H1 (cell line): ENCODE measurements at regions not wholly inside any gene's neighbourhood (a gene's known extent, or its start where the extent isn't known, plus 50 kb on each side); places are given as distances from the start of the nearest gene placed in this dataset.

ENCODE experiments used
- CTCF ChIA-PET: fragments of 300-600 bp; sonication (Branson Sonifier 250); formaldehyde crosslinking; loops from one replicate; lab custom pipeline; 2021; ENCODE audit not compliant: partially characterized antibody; lab: Charles Lee
- POLR2A ChIA-PET: fragments of 300-600 bp; sonication (Branson Sonifier 250); formaldehyde crosslinking; loops from one replicate; lab custom pipeline; 2021; ENCODE audit warnings: inconsistent platforms; ENCODE audit not compliant: partially characterized antibody; lab: Charles Lee
- DNase-seq, 2 experiments: peaks; one replicate each; pipeline versions ENCODE4 v3.0.0 to v3.0.0-alpha.2; 2010 to 2022; ENCODE audit warnings: low spot score in 2 of 2, low read depth in 1 of 2, mixed read lengths in 1 of 2
- FAIRE-seq: peaks from 2 replicates; lab custom pipeline; 2011; peaks lifted over from hg19 to GRCh38; lab: Jason Lieb, UNC
- H2AFZ ChIP-seq: 2 replicates; pipeline ENCODE4 v1.8.1; 2012; ENCODE audit warnings: low read length, inconsistent platforms
- H2AK5ac ChIP-seq: 2 replicates; pipeline ENCODE4 v1.6.1; 2013; ENCODE audit warnings: low read depth, low read length
- H2BK120ac ChIP-seq: replicated peaks from 2 replicates; pipeline ENCODE3; 2013; ENCODE audit warnings: low read depth, low read length, inconsistent platforms
- H2BK12ac ChIP-seq: 2 replicates; pipeline ENCODE4 v1.6.1; 2013; ENCODE audit warnings: low read depth, low read length
- H2BK15ac ChIP-seq: 2 replicates; pipeline ENCODE4 v1.6.1; 2013; ENCODE audit warnings: low read length
- H2BK20ac ChIP-seq: 2 replicates; pipeline ENCODE4 v1.6.1; 2013; ENCODE audit warnings: low read length
- H2BK5ac ChIP-seq: 2 replicates; pipeline ENCODE4 v1.6.1; 2013; ENCODE audit warnings: low read depth, low read length
- H3K14ac ChIP-seq: 2 replicates; pipeline ENCODE4 v1.6.1; 2013; ENCODE audit warnings: inconsistent platforms; ENCODE audit not compliant: insufficient read length
- H3K18ac ChIP-seq: 2 replicates; pipeline ENCODE4 v1.6.1; 2013; ENCODE audit warnings: low read length; ENCODE audit errors: extremely low read depth
- H3K23ac ChIP-seq: 2 replicates; pipeline ENCODE4 v1.6.1; 2013; ENCODE audit warnings: inconsistent platforms; ENCODE audit not compliant: insufficient read length
- H3K23me2 ChIP-seq: 2 replicates; pipeline ENCODE4 v1.6.1; 2013; ENCODE audit warnings: low read depth, low read length
- H3K27ac ChIP-seq: 2 replicates; pipeline ENCODE4 v1.6.1; 2011; ENCODE audit warnings: low read depth, low read length, inconsistent platforms
- H3K27me3 ChIP-seq, 4 experiments: replicated peaks in 1 of 4; 1 replicate in 1 of 4; 2 replicates in 3 of 4; pipeline versions ENCODE4 v1.6.1 to v1.8.1; 2011 to 2013; ENCODE audit warnings: low read length in 3 of 4, mild to moderate bottlenecking in 3 of 4, inconsistent platforms in 2 of 4, mixed read lengths in 2 of 4, moderate library complexity in 1 of 4; ENCODE audit not compliant: control insufficient read depth in 3 of 4, insufficient read depth in 3 of 4; ENCODE audit errors: extremely low read depth in 1 of 4
- H3K36me3 ChIP-seq, 4 experiments: 2 replicates each; pipeline versions ENCODE4 v1.6.1 to v1.8.1; 2011 to 2013; ENCODE audit warnings: mild to moderate bottlenecking in 4 of 4, low read length in 3 of 4, moderate library complexity in 2 of 4, control low read depth in 1 of 4, inconsistent platforms in 1 of 4; ENCODE audit not compliant: insufficient read depth in 4 of 4, control insufficient read depth in 2 of 4
- H3K4ac ChIP-seq: replicated peaks from 2 replicates; pipeline ENCODE3; 2013; ENCODE audit warnings: low read length, low read depth, mixed read lengths, inconsistent platforms; ENCODE audit not compliant: insufficient read length
- H3K4me1 ChIP-seq, 4 experiments: replicated peaks in 1 of 4; 1 replicate in 1 of 4; 2 replicates in 3 of 4; pipeline versions ENCODE4 v1.6.1 to v1.8.1; 2011 to 2013; ENCODE audit warnings: low read length in 3 of 4, inconsistent platforms in 2 of 4, mixed read lengths in 1 of 4; ENCODE audit not compliant: insufficient read depth in 4 of 4, control insufficient read depth in 3 of 4
- H3K4me2 ChIP-seq, 2 experiments: 2 replicates each; pipeline versions ENCODE4 v1.6.1 to v1.8.1; 2011 to 2013; ENCODE audit warnings: low read depth in 2 of 2, low read length in 2 of 2, control low read depth in 1 of 2, inconsistent platforms in 1 of 2, mild to moderate bottlenecking in 1 of 2; ENCODE audit not compliant: insufficient read depth in 1 of 2
- H3K4me3 ChIP-seq, 4 experiments: fragments of 200-600, 300-600 bp in 1 of 4; sonication (generic), shearing (Covaris generic), sonication (Bioruptor Twin) in 1 of 4; 2 replicates each; pipeline versions ENCODE4 v1.5.1 to v1.8.1; 2011 to 2016; ENCODE audit warnings: low read length in 4 of 4, low read depth in 3 of 4, control low read depth in 2 of 4, inconsistent platforms in 2 of 4, mild to moderate bottlenecking in 2 of 4, mixed read lengths in 1 of 4, moderate library complexity in 1 of 4; ENCODE audit not compliant: insufficient read depth in 2 of 4; ENCODE audit errors: extremely low read depth in 1 of 4
- H3K56ac ChIP-seq: replicated peaks from 2 replicates; pipeline ENCODE3; 2013; ENCODE audit warnings: low read depth, mild to moderate bottlenecking, mixed read lengths, low read length, inconsistent platforms; ENCODE audit not compliant: insufficient read length
- H3K79me1 ChIP-seq: 2 replicates; pipeline ENCODE4 v1.6.1; 2013; ENCODE audit warnings: low read depth, low read length, control low read depth
- H3K79me2 ChIP-seq, 2 experiments: 2 replicates each; pipeline versions ENCODE4 v1.6.1 to v1.8.1; 2012 to 2013; ENCODE audit warnings: low read length in 2 of 2, mild to moderate bottlenecking in 2 of 2, inconsistent platforms in 1 of 2; ENCODE audit not compliant: insufficient read depth in 2 of 2, control insufficient read depth in 1 of 2
- H3K9ac ChIP-seq, 4 experiments: replicated peaks in 1 of 4; 1 replicate in 1 of 4; 2 replicates in 3 of 4; pipeline versions ENCODE4 v1.6.1 to v1.8.1; 2011 to 2013; ENCODE audit warnings: low read depth in 3 of 4, low read length in 3 of 4, control low read depth in 2 of 4, mild to moderate bottlenecking in 2 of 4, moderate library complexity in 2 of 4, inconsistent platforms in 1 of 4; ENCODE audit errors: extremely low read depth in 1 of 4
- H3K9me3 ChIP-seq, 2 experiments: 2 replicates each; pipeline versions ENCODE4 v1.6.1 to v1.8.1; 2012 to 2013; ENCODE audit warnings: mild to moderate bottlenecking in 2 of 2, moderate library complexity in 2 of 2, control low read depth in 1 of 2, inconsistent platforms in 1 of 2, low read depth in 1 of 2, low read length in 1 of 2, mixed read lengths in 1 of 2; ENCODE audit not compliant: insufficient read depth in 2 of 2
- H4K20me1 ChIP-seq, 2 experiments: replicated peaks in 1 of 2; 2 replicates each; pipeline versions ENCODE3 to v1.8.1; 2011 to 2013; ENCODE audit warnings: inconsistent platforms in 2 of 2, low read length in 2 of 2, mild to moderate bottlenecking in 1 of 2; ENCODE audit not compliant: insufficient read depth in 2 of 2, control insufficient read depth in 1 of 2
- H4K5ac ChIP-seq: 2 replicates; pipeline ENCODE4 v1.6.1; 2013; ENCODE audit warnings: low read length, low read depth, mixed read lengths, inconsistent platforms; ENCODE audit not compliant: insufficient read length
- H4K8ac ChIP-seq: 2 replicates; pipeline ENCODE4 v1.8.0; 2013; ENCODE audit warnings: mild to moderate bottlenecking, moderate library complexity, low read length, inconsistent platforms; ENCODE audit not compliant: insufficient read depth; ENCODE audit errors: extremely low read depth
- H4K91ac ChIP-seq: replicated peaks from 2 replicates; pipeline ENCODE3; 2013; ENCODE audit warnings: low read length, mixed read lengths, inconsistent platforms; ENCODE audit not compliant: insufficient read length
- CHD2 ChIP-seq: IDR thresholded peaks from 2 replicates; pipeline ENCODE4 v1.6.1; 2012; ENCODE audit warnings: low read length, improper control_type of control experiment
- CTCF ChIP-seq, 3 experiments: IDR thresholded peaks; 1 replicate in 2 of 3; 2 replicates in 1 of 3; pipeline versions ENCODE4 v1.5.1 to v1.6.1; 2011; ENCODE audit warnings: low read length in 3 of 3, mild to moderate bottlenecking in 3 of 3, inconsistent platforms in 2 of 3, low read depth in 1 of 3, moderate library complexity in 1 of 3; ENCODE audit not compliant: insufficient read depth in 1 of 3; ENCODE audit errors: control extremely low read depth in 1 of 3
- WGBS, 2 experiments: shearing (Covaris generic) in 1 of 2; methylation state at CpG; one replicate each; pipeline versions ENCODE4 v1.1.6 to v1.1.7; 2013 to 2015; ENCODE audit warnings: low lambda C conversion rate in 2 of 2, mixed read lengths in 2 of 2, inconsistent platforms in 1 of 2, low coverage in 1 of 2, missing lambda C conversion rate in 1 of 2; ENCODE audit not compliant: insufficient replicate concordance in 2 of 2, insufficient coverage in 1 of 2, insufficient read length in 1 of 2; ENCODE audit errors: extremely low coverage in 1 of 2, missing lambda C conversion rate in 1 of 2; 5-methylcytosine and 5-hydroxymethylcytosine counted together

DNA sequence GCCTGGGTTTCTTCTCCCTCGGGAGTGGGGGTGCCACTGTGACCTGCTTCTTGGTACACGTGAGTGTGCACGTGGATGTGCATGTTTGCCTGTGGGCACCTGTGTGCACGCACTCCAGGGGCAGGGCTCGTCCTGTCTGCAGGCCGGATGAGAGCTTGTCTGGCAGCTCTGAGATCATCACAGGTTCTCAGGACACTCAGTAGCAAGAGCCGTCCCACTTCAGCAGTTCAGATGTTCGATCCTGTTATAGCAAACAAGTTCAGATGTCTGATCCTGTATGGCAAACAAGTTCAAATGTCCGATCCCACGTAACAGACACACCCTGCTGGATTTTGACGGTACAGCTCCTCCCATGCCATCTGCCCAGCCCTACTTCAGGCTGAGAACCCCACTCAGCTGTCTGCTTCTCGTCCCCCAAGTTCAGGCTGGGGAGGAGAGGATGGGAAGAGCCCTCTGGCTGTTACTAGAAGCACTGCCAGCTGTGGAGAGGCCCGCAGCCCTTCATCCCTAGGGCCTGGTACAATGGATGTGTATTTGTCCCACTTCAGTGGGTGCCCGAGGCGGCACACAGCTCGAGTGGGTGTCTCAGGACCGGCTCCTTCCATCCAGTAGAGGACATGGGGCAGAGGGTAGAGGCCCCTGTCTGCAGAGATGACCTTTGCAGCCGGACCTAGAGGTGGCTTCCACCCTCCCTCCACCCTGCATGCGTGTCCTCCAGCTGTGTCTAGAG is 1126.9 kb downstream of the BRD1 start:
- ChIA-PET CTCF (interaction anchor here (0.5 to 1.2 kb wide), 5 partner anchors 9 to 52 kb away, joined by 3 read pairs; no protein-coding TSS in a partner anchor), POLR2A (no interaction called here)
- Histone ChIP-seq H3K18ac (no peak overlapping the region; the same call in 1 of the 2 replicates), H2BK120ac (no peak overlapping the region), H3K27ac (no peak overlapping the region), H4K20me1 (peaks cover 4 to 24% of the 10 kb centered on the region in 2 experiments), H4K8ac (no peak overlapping the region), H3K79me1 (peaks cover 3% of the 10 kb centered on the region), H2AK5ac (0 out of 2 replicates have a peak overlapping the region, but pooled peaks have one; percentile 65), H3K4me2 (no peak overlapping the region), H2BK12ac (no peak overlapping the region), H3K36me3 (no peaks in the 10 kb centered on the region; a peak in 1 of 8 replicates), H3K4me1 (peaks cover 0 to 8% (median 1%) of the 10 kb centered on the region in 4 experiments; a peak in 2 of 7 replicates), H3K4ac (no peak overlapping the region), H3K9me3 (no peaks in the 10 kb centered on the region), H2BK20ac (no peak overlapping the region), H3K79me2 (peaks cover 0 to 8% of the 10 kb centered on the region in 2 experiments; a peak in 3 of 4 replicates), H4K91ac (no peak overlapping the region), H3K14ac (no peak overlapping the region), H4K5ac (no peak overlapping the region), H2BK15ac (no peak overlapping the region), H3K9ac (no peak overlapping the region), H3K27me3 (no peaks in the 10 kb centered on the region; a peak in 1 of 7 replicates), H3K23me2 (peaks cover 11% of the 10 kb centered on the region; the same call in 1 of the 2 replicates), H2BK5ac (0 out of 2 replicates have a peak overlapping the region, but pooled peaks have one; percentile 81), H3K4me3 (no peak overlapping the region), H3K23ac (no peak overlapping the region), H2AFZ (no peak overlapping the region), H3K56ac (no peak overlapping the region)
- TF ChIP-seq CTCF (IDR thresholded peaks at IDR 0.05; ENCODE audit: control extremely low read depth in 1 of 3, insufficient read depth in 1 of 3, low read depth in 1 of 3, low read length in 3 of 3) (peak; percentile 14 to 31 (median 19); a peak in 3 of 4 replicates), CHD2 (no peak)
- no peak for FAIRE-seq
- 89% methylated on average over 16 of the region's 19 CpGs; no CpG with 5 or more reads in 1 of the 2 experiments for WGBS, 2 experiments
- DNase-seq = no peak
